ENCODE measurements at regions not wholly inside any gene's neighbourhood (a gene's known extent, or its start where the extent isn't known, plus 50 kb on each side); places are given as distances from the start of the nearest gene placed in this dataset.

DNA sequence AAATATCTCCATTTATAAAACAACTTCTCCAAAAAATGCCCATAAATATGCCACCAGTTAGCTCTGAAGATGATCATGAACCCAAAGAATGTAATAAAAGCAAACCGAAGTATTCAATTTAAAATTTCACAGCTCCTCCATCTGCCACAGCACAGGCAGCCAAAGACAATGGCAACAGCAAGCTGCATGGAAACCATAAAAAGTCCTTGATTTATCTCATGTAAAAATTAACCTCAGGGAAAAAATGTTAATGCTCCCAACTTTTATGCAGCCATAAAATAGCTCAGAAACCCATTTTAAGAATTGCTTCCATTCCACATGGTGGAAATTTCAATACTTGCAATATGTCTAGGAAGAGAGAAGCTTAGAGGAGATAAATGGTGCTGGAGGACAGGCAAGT lies 132.3 kb upstream of the ARHGEF9 start:
- TF ChIP-seq, protein P1, sequence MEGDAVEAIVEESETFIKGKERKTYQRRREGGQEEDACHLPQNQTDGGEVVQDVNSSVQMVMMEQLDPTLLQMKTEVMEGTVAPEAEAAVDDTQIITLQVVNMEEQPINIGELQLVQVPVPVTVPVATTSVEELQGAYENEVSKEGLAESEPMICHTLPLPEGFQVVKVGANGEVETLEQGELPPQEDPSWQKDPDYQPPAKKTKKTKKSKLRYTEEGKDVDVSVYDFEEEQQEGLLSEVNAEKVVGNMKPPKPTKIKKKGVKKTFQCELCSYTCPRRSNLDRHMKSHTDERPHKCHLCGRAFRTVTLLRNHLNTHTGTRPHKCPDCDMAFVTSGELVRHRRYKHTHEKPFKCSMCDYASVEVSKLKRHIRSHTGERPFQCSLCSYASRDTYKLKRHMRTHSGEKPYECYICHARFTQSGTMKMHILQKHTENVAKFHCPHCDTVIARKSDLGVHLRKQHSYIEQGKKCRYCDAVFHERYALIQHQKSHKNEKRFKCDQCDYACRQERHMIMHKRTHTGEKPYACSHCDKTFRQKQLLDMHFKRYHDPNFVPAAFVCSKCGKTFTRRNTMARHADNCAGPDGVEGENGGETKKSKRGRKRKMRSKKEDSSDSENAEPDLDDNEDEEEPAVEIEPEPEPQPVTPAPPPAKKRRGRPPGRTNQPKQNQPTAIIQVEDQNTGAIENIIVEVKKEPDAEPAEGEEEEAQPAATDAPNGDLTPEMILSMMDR (IDR thresholded peaks at IDR 0.05 in 2 of 3, conservative IDR thresholded peaks at IDR 0.05 in 1 of 3; ENCODE audit: borderline replicate concordance in 1 of 3, insufficient read depth in 1 of 3, low read depth in 2 of 3, low read length in 2 of 3) = no peak
- TF ChIP-seq POLR2A (IDR thresholded peaks at IDR 0.05; ENCODE audit: borderline replicate concordance, extremely low read depth, insufficient read depth, insufficient read length) (no peak), EZH2 (IDR thresholded peaks at IDR 0.05) (no peak), YY1 (IDR thresholded peaks at IDR 0.05; ENCODE audit: extremely low read depth, insufficient replicate concordance, low read depth, low read length) (no peak), ZNF274 (IDR thresholded peaks at IDR 0.05; ENCODE audit: low read depth, low read length) (no peak), SRF (IDR thresholded peaks at IDR 0.05; ENCODE audit: low read depth) (no peak)
- TF ChIP-seq, protein P2, sequence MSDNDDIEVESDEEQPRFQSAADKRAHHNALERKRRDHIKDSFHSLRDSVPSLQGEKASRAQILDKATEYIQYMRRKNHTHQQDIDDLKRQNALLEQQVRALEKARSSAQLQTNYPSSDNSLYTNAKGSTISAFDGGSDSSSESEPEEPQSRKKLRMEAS (IDR thresholded peaks at IDR 0.05) = no peak
